NOMO-1 treated with DMSO at 0.1 percent for 48 hours (cell line): ENCODE measurements at regions not wholly inside any gene's neighbourhood (a gene's known extent, or its start where the extent isn't known, plus 50 kb on each side); places are given as distances from the start of the nearest gene placed in this dataset.
"Not testable (repeated sequence)": the region's sequence is repeated elsewhere in the genome, so short reads cannot be mapped to it uniquely, and the experiment has no call there.

Experiments used
- DNase-seq: peaks from one replicate; lab custom pipeline; 2025; ENCODE audit not compliant: unreplicated experiment; lab: John Stamatoyannopoulos, UW

DNA sequence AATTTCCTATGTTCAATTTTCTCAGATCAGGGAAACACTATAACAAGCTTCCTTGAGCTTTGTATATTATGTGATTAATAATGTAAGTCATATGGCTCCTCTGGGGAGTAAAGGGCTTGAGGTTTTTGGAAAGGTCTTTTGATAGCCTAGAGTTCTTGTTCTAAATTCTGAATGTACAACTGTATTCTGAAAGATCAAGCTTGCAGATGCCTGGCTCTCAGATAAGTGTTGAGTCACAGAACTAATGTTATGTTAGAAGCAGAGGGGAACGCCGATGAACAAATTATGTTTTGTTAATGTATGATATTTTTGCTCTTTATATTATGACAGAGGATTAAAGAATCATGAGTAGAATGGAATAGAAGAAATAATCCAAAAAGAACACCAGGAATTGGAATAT is 170.1 kb downstream of the RPRM start:
- no peak for DNase-seq

DNA sequence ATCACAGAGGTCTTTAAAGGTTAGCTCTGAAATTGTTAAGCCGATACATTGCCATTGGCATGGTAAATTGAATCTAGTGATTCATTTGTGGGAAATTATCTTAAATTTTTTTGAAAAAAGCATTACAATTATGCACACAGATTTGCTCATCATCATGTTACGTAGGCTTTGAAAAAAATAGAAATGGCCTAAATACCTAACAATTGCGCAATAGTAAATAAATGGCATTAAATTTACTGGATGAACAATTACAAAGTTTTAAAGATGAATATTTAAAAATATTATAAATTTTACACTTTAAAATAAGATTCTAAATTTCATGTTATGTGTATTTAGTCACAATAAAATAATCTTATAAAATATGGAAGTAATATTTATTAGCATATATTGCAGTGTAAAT is 171.3 kb downstream of the RPRM start:
- no peak for DNase-seq

DNA sequence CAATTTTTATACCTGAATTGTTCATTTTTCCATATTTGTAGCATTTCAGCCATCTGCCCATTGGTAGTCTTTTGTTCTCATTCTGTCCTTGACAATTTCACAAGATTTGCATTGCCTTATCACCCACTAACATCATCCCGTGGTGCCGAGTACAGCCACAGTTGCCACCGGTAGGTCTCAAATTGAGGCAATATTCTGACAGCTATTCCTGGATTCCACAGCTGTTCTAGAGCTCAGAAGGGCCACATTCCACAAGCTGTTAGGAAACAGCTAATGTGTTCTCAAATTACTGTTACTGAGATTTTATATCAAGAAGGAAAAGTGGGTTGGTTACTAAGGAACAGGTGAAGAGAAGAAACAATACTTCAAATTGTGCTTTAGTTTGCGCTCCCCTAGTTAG is 178.8 kb downstream of the RPRM start:
- no peak for DNase-seq

DNA sequence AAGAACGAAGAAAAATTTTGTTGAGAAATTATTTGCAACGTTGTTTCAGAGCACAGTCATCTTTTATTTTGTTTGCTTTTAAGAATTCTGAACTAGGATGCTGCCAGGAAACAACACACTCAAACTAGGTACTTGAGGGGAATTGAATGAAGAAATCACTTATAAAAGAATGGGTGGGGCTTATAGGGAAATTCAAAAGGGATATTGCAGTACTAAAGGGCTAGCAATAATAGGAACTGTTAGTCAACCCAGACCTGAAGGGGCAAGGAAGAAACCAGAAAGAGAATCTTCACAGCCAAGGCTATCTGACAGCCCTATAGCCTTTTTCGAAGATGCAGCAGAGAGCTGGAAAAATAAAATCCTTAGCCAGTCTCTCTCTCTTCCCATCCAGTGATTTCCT is 179.3 kb downstream of the RPRM start:
- no peak for DNase-seq

DNA sequence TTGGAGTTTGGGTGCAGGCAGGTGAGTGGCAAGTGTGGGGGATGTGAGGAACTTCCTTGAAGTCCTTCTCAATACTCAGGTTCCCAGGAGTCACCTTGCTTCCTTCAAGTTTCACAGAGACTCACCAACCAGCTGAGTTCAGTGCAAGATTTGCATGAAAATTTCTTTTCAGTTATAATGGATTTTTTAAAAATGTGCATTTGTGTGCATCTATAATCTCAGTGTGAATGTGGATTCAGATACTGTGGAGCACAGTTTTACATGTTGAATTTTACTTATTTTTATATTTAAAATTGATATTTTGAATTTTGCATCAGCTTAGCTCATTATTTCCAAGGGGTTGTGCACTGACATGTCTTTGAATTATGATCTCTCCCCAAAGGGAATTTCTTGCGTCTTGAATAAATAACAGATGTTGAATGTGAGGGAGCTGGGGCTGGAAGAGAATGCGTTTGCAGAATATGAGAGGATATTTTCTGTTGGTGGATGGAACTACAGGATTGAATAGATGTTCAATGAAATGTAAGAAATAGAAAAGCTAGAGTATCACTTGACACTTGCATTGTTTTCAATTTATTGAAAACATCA is 184.3 kb downstream of the RPRM start:
- DNase-seq: no peak

DNA sequence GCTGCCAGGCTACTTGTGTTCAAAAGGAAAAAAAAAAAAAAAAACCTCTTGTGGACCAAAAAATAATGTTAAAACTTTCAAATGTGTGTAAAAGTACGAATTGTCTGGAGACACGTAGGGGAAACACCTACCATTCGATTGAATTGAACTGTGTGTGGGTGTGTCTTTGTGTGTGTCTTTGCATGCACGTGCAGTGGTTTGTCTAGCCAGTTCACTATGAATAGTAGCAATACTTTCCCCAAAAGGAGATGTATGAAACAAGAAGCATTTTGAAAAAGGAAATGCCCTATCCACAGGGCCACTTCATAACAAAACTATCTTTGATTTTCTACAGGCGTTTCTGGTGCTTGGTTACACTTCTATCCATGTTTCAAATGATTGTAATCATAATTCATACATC is 186.8 kb downstream of the RPRM start:
- DNase-seq: no peak

DNA sequence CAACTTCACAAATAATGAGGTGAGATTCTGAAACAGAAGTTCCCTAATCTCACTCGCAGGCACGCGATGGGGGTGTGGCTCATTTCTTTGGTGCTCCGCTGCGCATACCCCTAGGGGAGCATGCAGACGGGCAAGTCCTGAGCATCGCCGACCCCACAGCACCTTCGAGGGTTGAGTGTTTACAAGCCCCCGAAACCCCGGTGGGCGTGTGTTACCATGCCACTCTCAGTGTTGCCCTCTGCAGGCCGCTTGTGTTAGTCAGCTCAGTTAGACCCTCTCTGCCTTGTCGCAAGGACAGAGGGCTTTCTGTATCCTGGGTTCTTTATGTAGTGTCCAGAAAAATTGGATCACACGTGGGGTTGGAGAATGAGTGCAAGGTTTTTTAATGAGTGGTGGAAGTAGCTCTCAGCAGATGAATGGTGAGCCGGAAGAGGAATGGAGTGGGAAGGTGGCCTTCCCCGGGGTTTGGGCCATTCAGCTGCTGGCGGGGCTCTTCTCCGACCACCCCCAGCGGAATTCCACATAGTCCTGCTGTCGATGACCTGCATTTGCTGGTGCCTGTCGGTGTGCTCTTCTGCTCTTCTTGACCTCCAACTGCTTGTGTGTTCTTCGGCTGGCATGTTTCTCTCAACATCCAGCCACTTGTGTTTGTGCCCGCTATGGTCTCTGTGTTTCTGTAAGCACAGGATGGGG is 191.3 kb downstream of the RPRM start:
- no peak for DNase-seq

DNA sequence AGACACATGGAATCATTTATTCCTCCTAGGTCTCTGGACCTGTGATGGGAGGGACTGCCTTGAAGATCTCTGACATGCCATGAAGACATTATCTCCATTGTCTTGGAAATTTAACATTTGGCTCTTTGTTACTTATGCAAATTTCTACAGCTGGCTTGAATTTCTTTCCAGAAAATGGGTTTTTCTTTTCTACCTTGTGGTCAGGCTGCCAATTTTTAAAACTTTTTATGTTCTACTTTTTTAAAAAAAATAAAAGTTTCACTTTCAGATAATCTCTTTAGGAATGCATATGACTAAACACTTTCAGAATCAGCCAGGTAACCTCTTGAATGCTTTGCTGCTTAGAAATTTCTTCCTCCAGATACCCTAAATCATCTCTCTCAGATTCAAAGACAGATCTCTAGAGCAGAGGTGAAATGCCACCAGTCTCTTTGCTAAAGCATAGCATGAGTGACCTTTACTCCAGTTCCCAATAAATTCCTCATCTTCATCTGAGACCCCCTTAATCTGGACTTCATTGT is 209.6 kb downstream of the RPRM start:
- DNase-seq: no peak

DNA sequence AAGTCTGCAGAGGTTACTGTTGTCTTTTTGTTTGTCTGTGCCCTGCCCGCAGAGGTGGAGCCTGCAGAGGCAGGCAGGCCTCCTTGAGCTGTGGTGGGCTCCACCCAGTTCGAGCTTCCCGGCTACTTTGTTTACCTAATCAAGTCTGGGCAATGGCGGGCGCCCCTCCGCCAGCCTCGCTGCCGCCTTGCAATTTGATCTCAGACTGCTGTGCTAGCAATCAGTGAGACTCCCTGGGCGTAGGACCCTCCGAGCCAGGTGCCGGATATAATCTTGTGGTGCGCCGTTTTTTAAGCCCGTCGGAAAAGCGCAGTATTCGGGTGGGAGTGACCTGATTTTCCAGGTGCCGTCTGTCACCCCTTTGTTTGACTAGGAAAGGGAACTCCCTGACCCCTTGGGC is 221.7 kb downstream of the RPRM start:
- not testable (repeated sequence) for DNase-seq

DNA sequence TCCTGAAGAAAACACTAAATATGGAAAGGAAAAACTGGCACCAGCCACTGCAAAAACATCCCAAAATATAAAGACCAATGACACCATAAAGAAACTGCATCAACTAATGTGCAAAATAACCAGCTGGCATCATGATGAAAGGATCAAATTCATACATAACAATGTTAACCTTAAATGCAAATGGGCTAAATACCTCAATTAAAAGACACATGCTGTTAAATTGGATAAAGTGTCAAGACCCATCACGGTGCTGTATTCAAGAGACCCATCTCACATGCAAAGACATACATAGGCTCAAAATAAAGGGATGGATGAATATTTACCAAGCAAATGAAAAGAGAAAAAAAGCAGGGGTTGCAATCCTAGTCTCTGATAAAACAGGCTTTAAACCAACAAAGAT is 231.9 kb downstream of the RPRM start:
- DNase-seq: not testable (repeated sequence)

DNA sequence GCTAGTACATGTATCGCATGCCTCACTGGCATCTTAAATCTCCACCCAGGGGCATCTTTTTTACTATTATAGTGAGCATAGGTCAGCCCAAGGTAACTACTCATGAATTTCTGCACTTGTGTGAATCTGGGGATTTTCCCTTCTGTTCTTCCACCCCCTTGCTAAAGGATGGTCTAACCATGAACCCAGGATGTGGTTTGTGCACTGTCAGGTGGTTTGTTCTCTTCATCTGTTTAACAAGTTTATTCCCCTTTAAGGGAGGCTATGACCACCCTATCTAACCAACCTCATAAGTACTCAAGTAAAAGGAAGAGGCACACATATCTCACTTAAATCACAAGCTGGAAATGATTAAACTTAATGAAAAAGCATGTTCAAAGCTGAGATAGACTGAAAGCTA is 243.0 kb downstream of the RPRM start:
- DNase-seq: no peak

DNA sequence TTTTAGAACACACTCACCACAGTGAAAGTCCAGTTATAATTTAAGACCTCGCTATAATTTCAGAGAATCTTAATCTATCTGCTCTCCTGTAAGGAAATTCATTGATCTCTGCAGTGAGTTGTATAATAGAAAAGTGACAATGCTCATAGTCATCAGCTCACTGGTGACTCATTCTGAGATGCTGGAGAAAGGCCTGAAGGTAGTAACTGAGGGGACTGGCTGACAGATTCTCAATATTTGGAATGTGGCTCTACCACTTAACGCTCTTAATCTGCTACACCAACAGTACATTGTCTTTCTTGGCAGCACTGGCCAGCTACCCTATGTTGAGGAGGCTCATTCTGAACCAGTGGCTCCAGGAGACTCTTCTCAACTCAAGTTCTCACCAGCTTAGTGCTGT is 246.1 kb downstream of the RPRM start:
- DNase-seq: no peak

DNA sequence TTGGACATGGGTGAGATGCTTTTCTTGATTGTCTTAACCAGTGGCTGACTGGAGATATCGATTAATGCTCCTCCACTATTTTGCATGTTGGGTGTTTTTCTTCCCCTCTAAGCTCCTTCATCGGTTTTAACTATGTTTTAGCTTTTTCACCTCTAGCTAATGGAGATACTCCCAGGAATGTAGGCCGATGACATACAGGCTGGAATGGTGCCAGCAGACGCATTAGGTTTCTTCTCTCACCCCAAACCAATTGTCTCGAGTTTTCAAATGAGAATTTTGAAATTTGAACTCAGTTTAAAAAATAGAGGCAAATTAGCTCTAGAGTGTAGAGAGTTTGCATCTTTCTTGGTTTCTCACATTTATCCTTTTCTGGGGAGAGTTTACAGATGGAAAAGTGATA is 247.6 kb downstream of the RPRM start:
- DNase-seq: no peak

DNA sequence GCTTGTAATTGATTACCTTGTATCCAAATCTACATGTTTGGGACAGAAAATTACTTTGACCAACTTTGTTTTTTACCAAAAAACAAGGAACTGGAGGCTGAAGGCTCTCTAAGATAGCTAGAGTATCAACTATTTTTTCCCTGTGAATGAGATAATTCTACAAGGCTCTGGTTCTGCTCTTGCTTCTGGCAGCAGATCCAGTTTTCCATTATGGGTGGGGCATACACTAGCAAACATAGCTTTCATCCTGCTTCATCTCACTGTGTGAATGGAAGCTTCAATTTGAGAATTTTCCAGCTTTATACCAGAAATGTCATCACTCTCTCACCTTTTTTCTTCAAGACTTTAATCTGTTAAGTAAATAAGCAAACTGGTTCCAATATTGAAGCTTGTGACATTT is 249.7 kb downstream of the RPRM start:
- no peak for DNase-seq

DNA sequence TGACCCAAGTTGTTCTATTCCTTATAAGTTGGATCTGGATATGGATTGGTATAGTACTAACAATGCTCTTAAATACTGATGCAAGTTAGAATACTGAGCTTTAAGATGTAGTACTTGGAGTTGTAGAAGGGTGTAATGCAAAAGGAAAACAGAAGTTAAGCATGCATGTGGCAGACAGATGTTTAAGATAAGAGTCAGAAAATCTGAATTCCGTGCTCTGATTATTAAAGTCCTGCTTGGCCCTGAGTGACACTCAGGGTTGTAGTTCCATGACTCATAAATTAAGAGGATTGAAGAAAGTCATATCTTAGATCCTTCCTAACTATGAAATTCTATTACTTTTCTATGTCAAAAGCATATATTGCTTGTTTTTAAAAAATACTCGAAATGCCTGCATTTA is 250.6 kb downstream of the RPRM start:
- no peak for DNase-seq

DNA sequence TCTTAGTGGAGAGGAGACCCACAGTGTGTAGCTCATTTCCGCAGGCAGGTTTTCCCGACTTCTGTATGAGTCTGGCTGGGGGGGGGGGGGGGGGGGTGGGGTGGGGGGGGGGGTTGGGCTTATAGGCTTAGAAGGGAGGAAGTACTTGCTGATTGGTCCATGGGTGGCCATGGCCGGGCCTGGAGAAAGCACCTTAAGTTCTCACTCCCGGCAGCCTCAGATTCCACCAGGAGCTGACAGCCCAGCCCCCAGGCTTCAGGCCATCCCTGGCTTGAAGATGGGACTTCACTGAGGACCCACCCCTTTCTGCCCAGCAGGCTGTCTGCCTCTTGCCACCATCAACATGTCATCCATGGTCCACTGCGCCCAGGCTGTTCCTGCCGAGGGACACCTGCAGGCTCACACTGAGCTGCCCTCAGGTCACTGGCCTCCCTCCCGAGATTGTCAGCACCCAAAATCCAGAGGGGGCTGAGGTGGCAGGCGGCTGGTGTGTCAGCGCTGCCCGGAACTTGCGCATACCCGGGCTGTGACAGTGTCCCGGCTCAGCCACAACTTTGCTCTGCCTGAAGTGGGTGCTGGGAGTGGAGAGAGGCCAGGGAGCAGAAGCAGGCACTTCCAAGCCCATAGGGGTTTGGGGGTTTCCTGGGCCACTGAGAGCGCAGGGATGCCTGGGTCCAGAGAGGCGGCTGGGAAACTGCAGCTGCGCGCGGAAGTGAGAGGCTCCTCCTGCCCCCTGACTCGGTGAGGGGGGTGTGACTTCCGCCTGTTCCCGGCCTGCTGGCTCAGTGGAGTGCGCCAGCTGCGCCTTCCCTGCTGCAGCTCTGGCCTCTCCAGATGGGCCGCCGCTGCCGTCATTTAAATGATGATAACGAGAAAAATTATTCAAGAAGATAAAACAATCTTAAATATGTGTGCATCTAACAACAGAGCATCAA is 256.1 kb downstream of the RPRM start:
- no peak for DNase-seq

DNA sequence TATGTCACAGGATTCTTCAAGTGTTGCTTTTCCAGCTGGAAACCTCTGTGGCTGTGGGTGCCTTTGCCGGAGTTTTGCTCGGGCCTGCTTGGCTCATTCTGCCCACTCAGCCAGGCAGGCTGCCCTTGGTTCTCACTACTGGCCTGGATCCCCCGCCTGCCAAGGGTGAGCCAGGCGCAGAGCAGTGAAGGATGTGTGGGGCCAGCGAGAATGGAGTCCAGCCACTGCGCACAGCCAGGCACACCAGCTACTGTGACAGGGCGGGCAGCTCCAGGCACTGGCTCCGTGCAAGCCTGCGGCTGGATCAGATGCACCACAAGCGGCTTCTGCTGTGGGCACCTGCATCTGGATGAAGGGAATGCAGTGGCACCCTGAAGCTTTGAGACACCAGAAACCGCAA is 257.1 kb downstream of the RPRM start:
- no peak for DNase-seq

DNA sequence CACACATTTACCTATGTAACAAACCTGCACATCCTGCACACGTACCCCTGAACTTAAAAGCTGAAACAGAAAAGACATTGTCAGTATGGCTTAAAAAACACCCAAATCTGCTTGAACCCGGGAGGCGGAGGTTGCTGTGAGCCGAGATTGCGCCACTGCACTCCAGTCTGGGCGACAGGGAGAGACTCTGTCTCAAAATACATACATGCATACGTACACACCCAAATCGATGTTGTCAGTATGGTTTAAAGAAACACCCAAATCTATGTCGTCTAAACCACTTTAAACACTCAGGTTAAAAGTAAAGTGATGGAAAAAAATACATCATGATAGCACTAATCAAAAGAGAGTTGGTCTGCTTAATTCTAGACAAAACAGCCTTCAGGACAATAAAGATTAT is 257.5 kb downstream of the RPRM start:
- no peak for DNase-seq

DNA sequence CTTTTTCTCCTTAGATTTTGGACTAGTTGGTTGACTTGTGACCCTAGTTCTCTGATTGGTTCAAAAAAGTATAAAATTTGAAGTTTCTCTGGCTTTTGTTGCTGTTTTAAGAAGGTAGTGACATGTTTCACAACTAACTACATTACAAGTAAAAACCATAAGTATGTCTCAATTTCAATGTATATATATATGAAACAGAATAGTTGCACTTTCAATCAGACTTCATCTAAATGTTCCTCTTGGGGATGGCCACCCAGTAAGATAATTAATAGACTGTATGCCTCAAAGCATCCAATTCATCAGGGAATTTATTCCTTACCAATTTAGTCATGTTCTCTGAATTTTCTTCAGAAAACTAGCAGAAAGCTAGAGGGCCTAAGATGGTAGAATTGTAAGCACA is 259.7 kb downstream of the RPRM start:
- DNase-seq: no peak

DNA sequence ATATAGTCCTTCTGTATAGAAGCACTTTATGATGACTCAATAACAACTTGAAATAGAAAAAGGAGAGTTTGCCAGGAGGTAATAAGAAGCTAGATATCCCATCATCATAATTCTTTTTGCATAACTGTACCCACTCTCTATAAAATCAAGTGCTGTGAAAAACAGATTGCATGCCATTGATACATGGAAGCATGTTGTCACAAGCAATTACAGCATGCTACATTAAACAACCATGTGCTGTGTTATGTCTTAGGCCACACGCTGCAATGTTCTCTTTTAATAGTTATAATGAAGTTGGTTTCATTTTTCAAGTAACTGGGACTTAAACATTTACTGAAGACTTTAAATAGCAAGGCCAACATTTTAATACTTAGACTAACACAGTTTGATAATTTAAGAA is 264.2 kb downstream of the RPRM start:
- no peak for DNase-seq

DNA sequence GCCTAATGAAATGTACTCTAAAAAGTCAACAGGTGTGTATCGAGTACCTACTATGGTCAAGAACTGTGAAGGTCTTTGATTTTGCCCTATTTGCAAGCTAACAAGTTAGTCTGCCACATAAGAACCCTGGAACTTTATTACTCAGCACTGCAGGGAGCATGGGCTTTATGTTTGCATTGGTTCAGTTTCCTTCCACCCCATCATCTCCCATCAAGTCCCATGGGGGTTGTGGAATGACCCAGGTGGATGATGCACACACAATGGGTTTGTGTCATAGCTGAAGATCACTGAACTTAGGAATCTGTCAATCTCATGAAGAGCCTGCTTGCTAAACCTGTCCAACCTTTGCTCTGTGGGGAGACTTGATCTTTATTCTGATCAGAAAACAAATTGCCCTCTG is 265.5 kb downstream of the RPRM start:
- DNase-seq: no peak
